ENCODE measurements at regions not wholly inside any gene's neighbourhood (a gene's known extent, or its start where the extent isn't known, plus 50 kb on each side); places are given as distances from the start of the nearest gene placed in this dataset.

- H3K9me3 Mint-ChIP-seq: peaks cover 2 to 6% of the 10 kb centered on the region in 2 donors
- DNase-seq (no peak), ATAC-seq (replicated peaks) (no peak)
- no peak overlapping the region for H3K27ac Mint-ChIP-seq
- no peaks in the 10 kb centered on the region for H3K4me1 Mint-ChIP-seq (ENCODE audit: low read depth in 2 of 2)
- peaks cover 6 to 36% of the 10 kb centered on the region in 2 donors for H3K27me3 Mint-ChIP-seq
- H3K4me3 Mint-ChIP-seq: no peak overlapping the region
- peaks cover 4% of the 10 kb centered on the region for H3K36me3 Mint-ChIP-seq (ENCODE audit: insufficient read depth)
Observed at GRCh38 chr10:124256151-124256550, 162.6 kb downstream of the OAT start.

DNA sequence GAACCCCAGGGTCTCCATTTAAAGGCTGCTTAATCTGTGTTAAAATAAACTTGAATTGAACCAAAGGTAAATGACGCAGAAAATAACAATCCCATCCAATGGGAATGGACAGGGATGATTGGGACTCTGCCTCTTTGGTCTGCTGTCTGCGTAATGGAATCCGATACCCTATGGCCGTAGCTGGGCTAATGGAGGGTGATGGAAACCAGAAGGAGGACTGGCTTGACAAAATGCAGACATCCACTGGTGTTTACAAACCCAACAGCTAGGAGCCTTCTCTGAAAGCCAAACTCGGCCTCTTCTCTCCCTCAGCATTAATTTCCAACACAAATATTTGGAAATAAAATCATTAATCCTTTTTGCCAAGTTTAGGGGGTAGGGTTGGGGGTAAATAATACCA lies 162.2 kb upstream of the CHST15 start:
- ATAC-seq (replicated peaks) (no peak), DNase-seq (no peak)
- H3K4me1 Mint-ChIP-seq (ENCODE audit: low read depth in 2 of 2): no peaks in the 10 kb centered on the region
- peaks cover 2 to 6% of the 10 kb centered on the region in 2 donors for H3K9me3 Mint-ChIP-seq
- H3K36me3 Mint-ChIP-seq (ENCODE audit: insufficient read depth): peaks cover 4% of the 10 kb centered on the region
- H3K27me3 Mint-ChIP-seq: peaks cover 8 to 40% of the 10 kb centered on the region in 2 donors
- no peak overlapping the region for H3K27ac Mint-ChIP-seq
- H3K4me3 Mint-ChIP-seq: no peak overlapping the region

GRCh38 chr10:124254490-124254889 lies 161.1 kb upstream of the CHST15 start:
- H3K27ac Mint-ChIP-seq: no peak overlapping the region
- H3K36me3 Mint-ChIP-seq (ENCODE audit: insufficient read depth): peaks cover 4% of the 10 kb centered on the region
- no peak overlapping the region for H3K4me3 Mint-ChIP-seq
- DNase-seq (no peak), ATAC-seq (replicated peaks) (no peak)
- H3K9me3 Mint-ChIP-seq: peaks cover 2 to 6% of the 10 kb centered on the region in 2 donors
- H3K27me3 Mint-ChIP-seq: peaks cover 13 to 46% of the 10 kb centered on the region in 2 donors
- no peaks in the 10 kb centered on the region for H3K4me1 Mint-ChIP-seq (ENCODE audit: low read depth in 2 of 2)

DNA sequence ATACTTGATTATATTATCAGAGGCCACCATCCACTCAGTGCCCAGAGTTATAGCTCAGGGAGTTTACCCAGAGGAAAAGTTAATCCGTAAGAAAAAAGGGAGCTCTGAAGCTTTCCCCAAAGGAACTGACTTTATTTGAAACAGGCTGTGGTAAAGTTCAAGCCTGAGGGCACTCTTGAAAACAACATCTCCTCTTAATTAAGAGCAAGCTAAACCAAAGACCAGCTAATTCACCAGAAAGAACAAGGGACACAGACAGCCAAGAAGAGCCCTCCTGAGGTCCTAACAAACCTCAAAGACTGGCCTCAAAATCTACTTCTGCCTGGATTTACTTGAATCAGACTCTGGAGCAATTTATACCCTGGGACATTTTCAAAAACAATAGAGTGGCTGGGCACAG lies 159.6 kb upstream of the CHST15 start:
- ATAC-seq (replicated peaks) (no peak), DNase-seq (no peak)
- Mint-ChIP-seq H3K9me3 (peaks cover 0 to 2% of the 10 kb centered on the region in 2 donors), H3K4me1 (ENCODE audit: low read depth in 2 of 2) (no peaks in the 10 kb centered on the region), H3K27ac (no peak overlapping the region), H3K4me3 (no peak overlapping the region), H3K27me3 (peaks cover 13 to 38% of the 10 kb centered on the region in 2 donors), H3K36me3 (ENCODE audit: insufficient read depth) (peaks cover 4% of the 10 kb centered on the region)

- Mint-ChIP-seq H3K9me3 (peaks cover 0 to 2% of the 10 kb centered on the region in 2 donors), H3K27me3 (peaks cover 13 to 35% of the 10 kb centered on the region in 2 donors), H3K4me1 (ENCODE audit: low read depth in 2 of 2) (no peaks in the 10 kb centered on the region), H3K36me3 (ENCODE audit: insufficient read depth) (peaks cover 4% of the 10 kb centered on the region), H3K27ac (no peak overlapping the region), H3K4me3 (no peak overlapping the region)
- DNase-seq: no peak
- ATAC-seq (replicated peaks): no peak
Observed at GRCh38 chr10:124252097-124252715, 158.8 kb upstream of the CHST15 start.

GRCh38 chr10:124251317-124252065 lies 158.1 kb upstream of the CHST15 start:
- ATAC-seq (replicated peaks): no peak
- no peaks in the 10 kb centered on the region for H3K4me1 Mint-ChIP-seq (ENCODE audit: low read depth in 2 of 2)
- peaks cover 13 to 31% of the 10 kb centered on the region in 2 donors for H3K27me3 Mint-ChIP-seq

DNA sequence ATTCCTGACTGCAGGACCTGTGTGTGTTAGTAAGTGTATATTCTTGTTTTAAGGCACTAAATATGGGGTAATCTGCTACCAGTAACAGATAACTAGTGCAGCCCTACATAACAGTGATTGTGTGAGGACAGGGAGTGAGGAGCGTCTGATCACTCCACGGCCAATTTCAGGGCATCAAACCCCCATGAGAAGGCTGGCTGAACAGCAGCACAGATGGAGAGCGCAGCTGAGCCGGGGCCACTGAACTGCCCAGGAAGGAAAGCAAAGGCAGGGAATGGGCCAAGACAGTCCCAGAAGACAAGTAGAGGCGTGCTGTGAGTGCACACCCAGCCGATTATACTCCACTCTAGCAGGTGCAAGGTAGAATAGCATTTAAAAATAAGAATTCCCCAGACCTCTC lies 157.1 kb upstream of the CHST15 start:
- Mint-ChIP-seq H3K36me3 (ENCODE audit: insufficient read depth) (peaks cover 4% of the 10 kb centered on the region), H3K9me3 (peaks cover 0 to 2% of the 10 kb centered on the region in 2 donors), H3K27me3 (peaks cover 13 to 22% of the 10 kb centered on the region in 2 donors), H3K4me1 (ENCODE audit: low read depth in 2 of 2) (no peaks in the 10 kb centered on the region), H3K27ac (no peak overlapping the region), H3K4me3 (no peak overlapping the region)
- ATAC-seq (replicated peaks) (no peak), DNase-seq (no peak)

More at GRCh38 chr10:124251317-124252065, 158.1 kb upstream of the CHST15 start:
- no peak overlapping the region for H3K27ac Mint-ChIP-seq
- DNase-seq: no peak
- peaks cover 4% of the 10 kb centered on the region for H3K36me3 Mint-ChIP-seq (ENCODE audit: insufficient read depth)
- H3K4me3 Mint-ChIP-seq: no peak overlapping the region
- H3K9me3 Mint-ChIP-seq: peaks cover 0 to 2% of the 10 kb centered on the region in 2 donors

DNA sequence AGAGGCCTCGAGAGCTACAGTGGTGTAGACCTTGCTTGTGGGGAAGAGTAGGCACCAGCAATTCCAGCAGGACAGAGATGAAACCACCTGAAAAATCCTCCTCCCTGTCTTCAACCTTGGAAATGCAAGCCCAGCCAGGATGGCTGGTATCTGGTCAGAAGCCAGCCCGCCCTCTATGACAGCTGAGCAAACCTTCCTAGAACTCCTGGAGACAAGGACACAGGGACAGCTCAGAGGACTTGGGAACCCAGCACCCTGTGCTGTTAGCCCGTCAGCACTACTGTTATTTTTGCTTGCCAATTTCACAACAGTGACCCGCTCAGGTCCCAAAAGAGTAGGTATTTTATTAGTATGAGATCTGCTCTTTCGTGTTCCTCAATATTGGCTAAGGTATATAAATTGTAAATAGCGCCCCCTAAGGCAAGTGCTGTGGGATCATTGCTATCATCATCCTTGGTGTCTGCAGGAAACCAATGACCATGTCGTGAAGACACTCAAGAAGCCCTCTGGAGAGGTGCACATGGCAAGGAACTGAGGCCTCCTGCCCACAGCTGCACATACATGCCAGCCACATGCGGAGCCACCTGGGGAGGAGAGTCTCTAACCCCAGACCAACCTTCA lies 156.5 kb upstream of the CHST15 start:
- peaks cover 4% of the 10 kb centered on the region for H3K36me3 Mint-ChIP-seq (ENCODE audit: insufficient read depth)
- no peaks in the 10 kb centered on the region for H3K9me3 Mint-ChIP-seq
- no peak for DNase-seq
- no peak for ATAC-seq (replicated peaks)
- H3K27me3 Mint-ChIP-seq: peaks cover 13 to 26% of the 10 kb centered on the region in 2 donors
- H3K27ac Mint-ChIP-seq: no peak overlapping the region
- no peaks in the 10 kb centered on the region for H3K4me1 Mint-ChIP-seq (ENCODE audit: low read depth in 2 of 2)
- no peak overlapping the region for H3K4me3 Mint-ChIP-seq

GRCh38 chr10:124249196-124249595 lies 155.8 kb upstream of the CHST15 start:
- no peaks in the 10 kb centered on the region for H3K4me1 Mint-ChIP-seq (ENCODE audit: low read depth in 2 of 2)
- ATAC-seq (replicated peaks): no peak
- H3K9me3 Mint-ChIP-seq: no peaks in the 10 kb centered on the region

DNA sequence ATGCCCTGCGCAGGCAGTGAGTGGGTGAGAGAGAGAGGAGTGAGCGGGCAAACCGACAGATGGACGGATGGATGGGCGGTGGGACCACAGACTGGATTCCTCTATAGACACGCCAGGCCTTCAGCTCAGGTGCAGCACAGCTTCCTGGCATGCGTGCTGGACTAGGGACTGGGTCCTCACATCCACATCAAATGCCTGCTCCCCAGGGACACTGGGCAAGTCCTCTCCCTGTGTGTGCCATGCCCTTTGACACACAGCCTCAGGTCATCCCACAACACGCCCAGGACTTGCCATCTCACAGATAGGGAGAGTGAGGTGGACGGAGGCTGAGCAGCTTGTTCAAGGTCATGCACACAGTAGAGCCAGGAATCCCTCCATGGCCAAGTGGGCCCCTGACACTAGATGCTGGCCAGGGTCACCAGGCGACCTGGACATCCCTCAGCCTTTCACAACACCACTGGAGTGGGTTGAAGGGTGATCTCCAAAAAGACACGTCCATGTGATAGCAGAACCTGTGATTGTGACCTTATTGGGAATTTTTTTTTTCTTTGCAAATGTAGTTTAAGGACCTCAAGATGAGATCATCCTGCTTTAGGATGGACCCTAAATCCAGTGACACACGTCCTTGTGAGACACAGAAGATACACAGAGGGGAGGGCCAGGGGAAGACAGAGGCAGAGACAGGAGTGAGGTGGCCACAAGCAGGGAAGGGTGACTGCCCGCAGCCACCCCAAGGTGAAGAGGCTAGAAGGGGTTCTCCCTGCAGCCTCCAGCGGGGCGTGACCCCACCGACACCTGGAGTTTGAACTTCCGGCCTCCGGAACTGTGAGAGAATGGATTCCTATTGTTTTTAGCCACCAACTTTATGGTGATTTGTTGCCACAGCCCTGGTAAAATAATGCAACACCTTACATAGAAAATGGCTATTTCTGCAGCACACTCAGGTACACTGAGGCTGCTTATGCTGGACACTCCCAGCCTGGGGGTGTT lies 155.0 kb upstream of the CHST15 start:
- no peak for ATAC-seq (replicated peaks)
- no peaks in the 10 kb centered on the region for H3K4me1 Mint-ChIP-seq (ENCODE audit: low read depth in 2 of 2)
- H3K36me3 Mint-ChIP-seq (ENCODE audit: insufficient read depth): peaks cover 4% of the 10 kb centered on the region
- peaks cover 13 to 41% of the 10 kb centered on the region in 2 donors for H3K27me3 Mint-ChIP-seq
- no peak overlapping the region for H3K4me3 Mint-ChIP-seq
- no peaks in the 10 kb centered on the region for H3K9me3 Mint-ChIP-seq
- no peak overlapping the region for H3K27ac Mint-ChIP-seq
- DNase-seq: no peak

More at GRCh38 chr10:124249196-124249595, 155.8 kb upstream of the CHST15 start:
- H3K27me3 Mint-ChIP-seq: peaks cover 13 to 33% of the 10 kb centered on the region in 2 donors
- H3K27ac Mint-ChIP-seq: no peak overlapping the region
- no peak overlapping the region for H3K4me3 Mint-ChIP-seq
- DNase-seq: no peak
- H3K36me3 Mint-ChIP-seq (ENCODE audit: insufficient read depth): peaks cover 4% of the 10 kb centered on the region

GRCh38 chr10:124245806-124246440 lies 152.5 kb upstream of the CHST15 start:
- H3K4me1 Mint-ChIP-seq (ENCODE audit: low read depth in 2 of 2): no peaks in the 10 kb centered on the region
- no peak overlapping the region for H3K27ac Mint-ChIP-seq
- no peaks in the 10 kb centered on the region for H3K9me3 Mint-ChIP-seq
- peaks cover 7 to 46% of the 10 kb centered on the region in 2 donors for H3K27me3 Mint-ChIP-seq
- no peak overlapping the region for H3K4me3 Mint-ChIP-seq
- no peak for DNase-seq
- no peaks in the 10 kb centered on the region for H3K36me3 Mint-ChIP-seq (ENCODE audit: insufficient read depth)
- no peak for ATAC-seq (replicated peaks)

- DNase-seq (no peak), ATAC-seq (replicated peaks) (no peak)
- no peak overlapping the region for H3K4me3 Mint-ChIP-seq
- peaks cover 7 to 46% of the 10 kb centered on the region in 2 donors for H3K27me3 Mint-ChIP-seq
- H3K4me1 Mint-ChIP-seq (ENCODE audit: low read depth in 2 of 2): no peaks in the 10 kb centered on the region
- H3K36me3 Mint-ChIP-seq (ENCODE audit: insufficient read depth): no peaks in the 10 kb centered on the region
- H3K9me3 Mint-ChIP-seq: peaks cover 0 to 5% of the 10 kb centered on the region in 2 donors
- no peak overlapping the region for H3K27ac Mint-ChIP-seq
Observed at GRCh38 chr10:124245191-124245590, 151.8 kb upstream of the CHST15 start.

Data from effector memory CD8-positive, alpha-beta T cell (primary cell).